HEK293 (cell line): ENCODE measurements at regions not wholly inside any gene's neighbourhood (a gene's known extent, or its start where the extent isn't known, plus 50 kb on each side); places are given as distances from the start of the nearest gene placed in this dataset.

ENCODE experiments used
- CTCF ChIA-PET: fragments of 350-600 bp; formaldehyde crosslinking; extraction: SDS; loops from one replicate; lab custom pipeline; 2021; ENCODE audit warnings: antibody characterized with exemption; lab: Yijun Ruan, JAX
- POLR2A ChIA-PET: fragments of 300-600 bp; formaldehyde crosslinking; extraction: SDS; loops from one replicate; lab custom pipeline; 2020; ENCODE audit warnings: antibody characterized with exemption, inconsistent platforms; lab: Yijun Ruan, JAX
- H3K27ac ChIP-seq: fragments of 200-500 bp; sonication (Bioruptor generic); 2 replicates; pipeline ENCODE4 v1.5.1; 2014; ENCODE audit warnings: low read depth, low read length, control low read depth, inconsistent platforms; ENCODE audit errors: extremely low read depth
- H3K36me3 ChIP-seq, 2 experiments: fragments of 200-500 bp in 1 of 2; sonication (Bioruptor generic) in 1 of 2; 1 replicate in 1 of 2; 2 replicates in 1 of 2; pipeline ENCODE4 v1.5.1; 2014 to 2017; ENCODE audit warnings: inconsistent platforms in 2 of 2, low read length in 2 of 2; ENCODE audit not compliant: control insufficient read depth in 2 of 2, insufficient read depth in 1 of 2
- H3K4me1 ChIP-seq: fragments of 200-500 bp; sonication (Bioruptor generic); 2 replicates; pipeline ENCODE4 v1.5.1; 2014; ENCODE audit warnings: mild to moderate bottlenecking, low read length, inconsistent platforms; ENCODE audit not compliant: control insufficient read depth, insufficient read depth
- H3K4me3 ChIP-seq: 2 replicates; pipeline ENCODE4 v1.5.1; 2011; ENCODE audit warnings: low read depth, mild to moderate bottlenecking, control low read depth, low read length, moderate library complexity
- H3K9me3 ChIP-seq: fragments of 200-500 bp; sonication (Bioruptor generic); 2 replicates; pipeline ENCODE4 v1.5.1; 2014; ENCODE audit warnings: low read depth, low read length, inconsistent platforms; ENCODE audit not compliant: control insufficient read depth, insufficient read depth
- ATF2 ChIP-seq: fragments of 450-650 bp; formaldehyde crosslinking; IDR thresholded peaks from 2 replicates; pipeline ENCODE4 v1.5.1; 2016; ENCODE audit warnings: missing biosample characterization, missing genetic modification characterization, low read depth
- FEZF1 ChIP-seq: fragments of 450-650 bp; formaldehyde crosslinking; IDR thresholded peaks from 2 replicates; pipeline ENCODE4 v1.5.1; 2016; ENCODE audit warnings: missing biosample characterization, missing genetic modification characterization
- HOXC10 ChIP-seq: sonication (generic); formaldehyde crosslinking; IDR thresholded peaks from 2 replicates; pipeline ENCODE4 v1.8.1; 2023; ENCODE audit warnings: mild to moderate bottlenecking, missing genetic modification reagents
- HOXD13 ChIP-seq: sonication (generic); formaldehyde crosslinking; IDR thresholded peaks from 2 replicates; pipeline ENCODE4 v1.8.0; 2022; ENCODE audit warnings: missing genetic modification reagents, borderline replicate concordance
- KLF1 ChIP-seq: fragments of 450-650 bp; formaldehyde crosslinking; IDR thresholded peaks from 2 replicates; pipeline ENCODE4 v1.5.1; 2016; ENCODE audit warnings: missing biosample characterization, missing genetic modification characterization
- KLF16 ChIP-seq: fragments of 450-650 bp; formaldehyde crosslinking; IDR thresholded peaks from 2 replicates; pipeline ENCODE4 v1.5.1; 2017; ENCODE audit warnings: missing biosample characterization, missing genetic modification characterization
- PATZ1 ChIP-seq: fragments of 450-650 bp; formaldehyde crosslinking; IDR thresholded peaks from 2 replicates; pipeline ENCODE4 v1.5.1; 2016; ENCODE audit warnings: missing biosample characterization, missing genetic modification characterization
- REPIN1 ChIP-seq: fragments of 450-650 bp; formaldehyde crosslinking; IDR thresholded peaks from 2 replicates; pipeline ENCODE4 v1.5.1; 2017; ENCODE audit warnings: missing biosample characterization, missing genetic modification characterization, low read depth
- YY2 ChIP-seq: fragments of 450-650 bp; formaldehyde crosslinking; IDR thresholded peaks from 2 replicates; pipeline ENCODE4 v1.5.1; 2016; ENCODE audit warnings: missing biosample characterization, missing genetic modification characterization
- ZNF175 ChIP-seq: fragments of 450-650 bp; formaldehyde crosslinking; IDR thresholded peaks from 2 replicates; pipeline ENCODE4 v1.5.1; 2016; ENCODE audit warnings: missing biosample characterization, missing genetic modification characterization
- ZNF221 ChIP-seq: fragments of 450-650 bp; formaldehyde crosslinking; IDR thresholded peaks from 2 replicates; pipeline ENCODE4 v1.5.1; 2017; ENCODE audit warnings: missing biosample characterization, missing genetic modification characterization, borderline replicate concordance
- ZNF23 ChIP-seq: fragments of 450-650 bp; formaldehyde crosslinking; IDR thresholded peaks from 2 replicates; pipeline ENCODE4 v1.5.1; 2016; ENCODE audit warnings: missing biosample characterization, missing genetic modification characterization, borderline replicate concordance
- ZNF274 ChIP-seq, 2 experiments: fragments of 200-500 bp in 1 of 2; fragments of 450-650 bp in 1 of 2; sonication (Bioruptor generic) in 1 of 2; formaldehyde crosslinking in 1 of 2; IDR thresholded peaks; 2 replicates each; pipeline versions ENCODE4 v1.5.1 to v1.6.1; 2014 to 2016; ENCODE audit warnings: borderline replicate concordance in 1 of 2, inconsistent platforms in 1 of 2, low read length in 1 of 2, missing biosample characterization in 1 of 2, missing genetic modification characterization in 1 of 2
- ZNF292 ChIP-seq: fragments of 450-650 bp; formaldehyde crosslinking; IDR thresholded peaks from 2 replicates; pipeline ENCODE4 v1.5.1; 2016; ENCODE audit warnings: low read depth, missing biosample characterization, missing genetic modification characterization, borderline replicate concordance
- ZNF302 ChIP-seq: fragments of 450-650 bp; formaldehyde crosslinking; IDR thresholded peaks from 2 replicates; pipeline ENCODE4 v1.5.1; 2016; ENCODE audit warnings: missing biosample characterization, missing genetic modification characterization, low read depth
- ZNF324 ChIP-seq: fragments of 450-650 bp; formaldehyde crosslinking; IDR thresholded peaks from 2 replicates; pipeline ENCODE4 v1.5.1; 2016; ENCODE audit warnings: missing biosample characterization, missing genetic modification characterization
- ZNF354C ChIP-seq: fragments of 450-650 bp; formaldehyde crosslinking; IDR thresholded peaks from 2 replicates; pipeline ENCODE4 v1.5.1; 2016; ENCODE audit warnings: missing biosample characterization, missing genetic modification characterization, low read depth, borderline replicate concordance
- ZNF514 ChIP-seq: fragments of 450-650 bp; formaldehyde crosslinking; IDR thresholded peaks from 2 replicates; pipeline ENCODE4 v1.5.1; 2016; ENCODE audit warnings: missing biosample characterization, missing genetic modification characterization
- ZNF518A ChIP-seq: fragments of 450-650 bp; formaldehyde crosslinking; conservative IDR thresholded peaks from 2 replicates; pipeline ENCODE4 v1.5.1; 2016; ENCODE audit warnings: low read depth, missing biosample characterization, missing genetic modification characterization
- ZNF585B ChIP-seq: fragments of 450-650 bp; formaldehyde crosslinking; IDR thresholded peaks from 2 replicates; pipeline ENCODE4 v1.5.1; 2016; ENCODE audit warnings: missing biosample characterization, missing genetic modification characterization
- ZNF645 ChIP-seq: fragments of 450-650 bp; formaldehyde crosslinking; IDR thresholded peaks from 2 replicates; pipeline ENCODE4; 2016; ENCODE audit warnings: missing biosample characterization, missing genetic modification characterization
- ZNF660 ChIP-seq: fragments of 450-650 bp; IDR thresholded peaks from 2 replicates; pipeline ENCODE4 v1.5.1; 2018; ENCODE audit warnings: missing biosample characterization, mild to moderate bottlenecking, missing genetic modification characterization
- ZNF701 ChIP-seq: fragments of 450-650 bp; formaldehyde crosslinking; IDR thresholded peaks from 2 replicates; pipeline ENCODE4 v1.5.1; 2016; ENCODE audit warnings: missing biosample characterization, missing genetic modification characterization
- ZNF785 ChIP-seq: fragments of 450-650 bp; formaldehyde crosslinking; IDR thresholded peaks from 2 replicates; pipeline ENCODE4 v1.5.1; 2016; ENCODE audit warnings: missing biosample characterization, missing genetic modification characterization
- TF ChIP-seq, protein P1 (sequence below): fragments of 450-650 bp; formaldehyde crosslinking; IDR thresholded peaks from 2 replicates; pipeline ENCODE4 v1.5.1; 2016; ENCODE audit warnings: missing biosample characterization, missing genetic modification characterization
- TF ChIP-seq, protein P2 (sequence below): fragments of 450-650 bp; formaldehyde crosslinking; IDR thresholded peaks from 2 replicates; pipeline ENCODE4 v1.5.1; 2017; ENCODE audit warnings: missing biosample characterization, missing genetic modification characterization

DNA sequence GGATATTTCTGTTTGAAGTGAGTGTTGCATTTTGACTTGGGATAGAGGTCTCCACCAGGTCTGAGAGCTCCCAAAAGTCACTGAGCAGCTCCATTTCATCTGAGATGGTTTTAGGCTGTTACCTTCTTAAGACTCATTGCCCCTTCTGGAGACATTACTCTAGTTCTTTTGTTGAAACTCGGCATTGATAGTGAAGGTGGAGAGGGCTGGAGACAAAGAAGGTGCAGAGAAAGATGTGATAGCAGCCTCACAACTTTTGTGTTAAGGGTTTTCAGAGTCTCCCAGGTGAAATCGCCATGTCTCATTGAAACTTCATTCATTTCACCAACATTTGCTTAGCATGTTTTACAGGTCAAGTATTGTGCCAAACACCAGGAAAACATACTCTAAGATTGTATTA, 219.6 kb downstream of the INSIG2 start (continued):
- TF ChIP-seq ZNF518A (no peak), KLF16 (tag by site-specific recombination) (no peak), KLF1 (tag by site-specific recombination) (no peak), YY2 (tag by site-specific recombination) (no peak), ZNF645 (tag by site-specific recombination) (no peak), ZNF221 (no peak), FEZF1 (tag by site-specific recombination) (no peak), ZNF585B (no peak), ZNF302 (tag by site-specific recombination) (no peak), ZNF354C (no peak), ZNF274 (IDR thresholded peaks at IDR 0.05; ENCODE audit: low read length) (no peak), ZNF274 (tag by site-specific recombination; IDR thresholded peaks at IDR 0.05; ENCODE audit: borderline replicate concordance) (no peak)

GRCh38 chr2:118301248-118301647, 213.0 kb downstream of the INSIG2 start:
- CTCF ChIA-PET = no interaction called here
- POLR2A ChIA-PET = no interaction called here
- no peaks in the 10 kb centered on the region for H3K9me3 ChIP-seq
- no peaks in the 10 kb centered on the region for H3K36me3 ChIP-seq
- no peak overlapping the region for H3K4me3 ChIP-seq
- no peaks in the 10 kb centered on the region for H3K4me1 ChIP-seq
- no peak overlapping the region for H3K27ac ChIP-seq
- TF ChIP-seq HOXC10 (CRISPR knock-in tag) = no peak
- TF ChIP-seq, protein P1, sequence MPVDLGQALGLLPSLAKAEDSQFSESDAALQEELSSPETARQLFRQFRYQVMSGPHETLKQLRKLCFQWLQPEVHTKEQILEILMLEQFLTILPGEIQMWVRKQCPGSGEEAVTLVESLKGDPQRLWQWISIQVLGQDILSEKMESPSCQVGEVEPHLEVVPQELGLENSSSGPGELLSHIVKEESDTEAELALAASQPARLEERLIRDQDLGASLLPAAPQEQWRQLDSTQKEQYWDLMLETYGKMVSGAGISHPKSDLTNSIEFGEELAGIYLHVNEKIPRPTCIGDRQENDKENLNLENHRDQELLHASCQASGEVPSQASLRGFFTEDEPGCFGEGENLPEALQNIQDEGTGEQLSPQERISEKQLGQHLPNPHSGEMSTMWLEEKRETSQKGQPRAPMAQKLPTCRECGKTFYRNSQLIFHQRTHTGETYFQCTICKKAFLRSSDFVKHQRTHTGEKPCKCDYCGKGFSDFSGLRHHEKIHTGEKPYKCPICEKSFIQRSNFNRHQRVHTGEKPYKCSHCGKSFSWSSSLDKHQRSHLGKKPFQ (tag by site-specific recombination) = no peak
- no peak for TF ChIP-seq ZNF292
- TF ChIP-seq ZNF785 (tag by site-specific recombination) = no peak
- TF ChIP-seq PATZ1 (tag by site-specific recombination) = no peak
- TF ChIP-seq ZNF701 (tag by site-specific recombination) = no peak
- TF ChIP-seq ZNF23 (tag by site-specific recombination) = no peak
- TF ChIP-seq ZNF324 (tag by site-specific recombination) = no peak
- no peak for TF ChIP-seq ATF2 (tag by site-specific recombination)
- TF ChIP-seq HOXD13 = no peak
- TF ChIP-seq REPIN1 (tag by site-specific recombination) = no peak
- no peak for TF ChIP-seq ZNF175 (tag by site-specific recombination)
- TF ChIP-seq ZNF514 (tag by site-specific recombination) = no peak
- TF ChIP-seq, protein P2, sequence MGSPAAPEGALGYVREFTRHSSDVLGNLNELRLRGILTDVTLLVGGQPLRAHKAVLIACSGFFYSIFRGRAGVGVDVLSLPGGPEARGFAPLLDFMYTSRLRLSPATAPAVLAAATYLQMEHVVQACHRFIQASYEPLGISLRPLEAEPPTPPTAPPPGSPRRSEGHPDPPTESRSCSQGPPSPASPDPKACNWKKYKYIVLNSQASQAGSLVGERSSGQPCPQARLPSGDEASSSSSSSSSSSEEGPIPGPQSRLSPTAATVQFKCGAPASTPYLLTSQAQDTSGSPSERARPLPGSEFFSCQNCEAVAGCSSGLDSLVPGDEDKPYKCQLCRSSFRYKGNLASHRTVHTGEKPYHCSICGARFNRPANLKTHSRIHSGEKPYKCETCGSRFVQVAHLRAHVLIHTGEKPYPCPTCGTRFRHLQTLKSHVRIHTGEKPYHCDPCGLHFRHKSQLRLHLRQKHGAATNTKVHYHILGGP (tag by site-specific recombination) = no peak
- TF ChIP-seq ZNF660 (tag by site-specific recombination) = no peak
